ENCODE measurements at regions not wholly inside any gene's neighbourhood (a gene's known extent, or its start where the extent isn't known, plus 50 kb on each side); places are given as distances from the start of the nearest gene placed in this dataset.

GRCh38 chrX:7771788-7772438, 71.1 kb upstream of the VCX start:
- Mint-ChIP-seq H3K4me1 (peaks cover 15% of the 10 kb centered on the region), H3K4me3 (no peak overlapping the region), H3K27ac (peak overlapping the region in 1 of 3 experiments; percentile 58), H3K9me3 (peaks cover 2% of the 10 kb centered on the region), H3K36me3 (ENCODE audit: low read depth) (no peaks in the 10 kb centered on the region), H3K27me3 (ENCODE audit: low read depth) (no peaks in the 10 kb centered on the region)
- TF ChIP-seq, protein P1, sequence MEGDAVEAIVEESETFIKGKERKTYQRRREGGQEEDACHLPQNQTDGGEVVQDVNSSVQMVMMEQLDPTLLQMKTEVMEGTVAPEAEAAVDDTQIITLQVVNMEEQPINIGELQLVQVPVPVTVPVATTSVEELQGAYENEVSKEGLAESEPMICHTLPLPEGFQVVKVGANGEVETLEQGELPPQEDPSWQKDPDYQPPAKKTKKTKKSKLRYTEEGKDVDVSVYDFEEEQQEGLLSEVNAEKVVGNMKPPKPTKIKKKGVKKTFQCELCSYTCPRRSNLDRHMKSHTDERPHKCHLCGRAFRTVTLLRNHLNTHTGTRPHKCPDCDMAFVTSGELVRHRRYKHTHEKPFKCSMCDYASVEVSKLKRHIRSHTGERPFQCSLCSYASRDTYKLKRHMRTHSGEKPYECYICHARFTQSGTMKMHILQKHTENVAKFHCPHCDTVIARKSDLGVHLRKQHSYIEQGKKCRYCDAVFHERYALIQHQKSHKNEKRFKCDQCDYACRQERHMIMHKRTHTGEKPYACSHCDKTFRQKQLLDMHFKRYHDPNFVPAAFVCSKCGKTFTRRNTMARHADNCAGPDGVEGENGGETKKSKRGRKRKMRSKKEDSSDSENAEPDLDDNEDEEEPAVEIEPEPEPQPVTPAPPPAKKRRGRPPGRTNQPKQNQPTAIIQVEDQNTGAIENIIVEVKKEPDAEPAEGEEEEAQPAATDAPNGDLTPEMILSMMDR (IDR thresholded peaks at IDR 0.05; ENCODE audit: unreplicated experiment in 3 of 3) = no peak

DNA sequence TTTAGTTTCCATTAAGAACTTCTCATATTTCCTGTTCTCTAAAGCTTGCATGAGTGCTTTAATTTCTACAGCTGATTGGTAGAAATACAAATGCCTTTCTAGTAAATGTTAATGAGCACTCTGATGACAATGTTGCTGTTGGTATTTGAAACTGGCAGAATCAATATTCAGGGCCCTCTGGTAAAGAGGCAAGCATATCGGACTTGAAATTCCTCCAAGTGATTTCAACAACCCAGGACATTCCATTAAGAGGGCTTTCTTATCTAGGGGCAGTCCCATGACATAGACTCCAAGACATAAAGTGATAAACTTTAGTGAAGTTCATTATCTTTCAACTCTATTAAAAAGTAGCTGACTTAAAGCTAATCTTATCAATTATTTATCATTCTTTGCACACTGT, 83.1 kb upstream of the VCX start:
- Mint-ChIP-seq H3K27ac (no peak overlapping the region), H3K27me3 (ENCODE audit: low read depth) (no peaks in the 10 kb centered on the region), H3K36me3 (ENCODE audit: low read depth) (no peaks in the 10 kb centered on the region), H3K4me3 (no peak overlapping the region), H3K4me1 (peaks cover 4% of the 10 kb centered on the region), H3K9me3 (no peaks in the 10 kb centered on the region)
- TF ChIP-seq, protein P1 (IDR thresholded peaks at IDR 0.05; ENCODE audit: unreplicated experiment in 3 of 3) = no peak

GRCh38 chrX:7746856-7747255, 96.1 kb upstream of the VCX start:
- no peak overlapping the region for H3K4me3 Mint-ChIP-seq
- no peak overlapping the region for H3K27ac Mint-ChIP-seq
- H3K9me3 Mint-ChIP-seq = no peaks in the 10 kb centered on the region
- H3K4me1 Mint-ChIP-seq = no peaks in the 10 kb centered on the region
- no peaks in the 10 kb centered on the region for H3K36me3 Mint-ChIP-seq (ENCODE audit: low read depth)
- TF ChIP-seq, protein P1 (IDR thresholded peaks at IDR 0.05; ENCODE audit: unreplicated experiment in 3 of 3) = no peak
- H3K27me3 Mint-ChIP-seq (ENCODE audit: low read depth) = no peaks in the 10 kb centered on the region

DNA sequence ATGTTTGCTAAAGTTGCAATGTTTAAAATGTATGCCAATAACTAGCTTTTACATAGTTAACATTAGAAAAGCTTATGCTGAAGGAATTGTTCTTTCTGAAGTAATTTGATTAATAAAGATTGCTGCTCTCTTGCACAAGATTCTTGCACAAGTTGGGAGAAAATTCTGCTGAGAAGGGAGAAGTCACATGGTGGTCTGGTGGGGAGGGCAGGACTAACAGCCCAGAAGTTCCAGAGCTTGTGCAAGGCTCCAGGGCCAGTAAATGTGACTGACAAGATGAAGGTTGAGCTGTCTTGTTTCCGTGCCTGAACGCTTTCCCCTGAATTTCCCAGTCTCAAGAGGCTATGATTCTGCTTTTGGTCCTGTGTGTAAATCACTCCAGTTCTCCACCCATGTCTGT, 112.9 kb upstream of the VCX start:
- H3K4me1 Mint-ChIP-seq = no peaks in the 10 kb centered on the region
- TF ChIP-seq, protein P1 (IDR thresholded peaks at IDR 0.05; ENCODE audit: unreplicated experiment in 3 of 3) = no peak
- H3K36me3 Mint-ChIP-seq (ENCODE audit: low read depth) = no peaks in the 10 kb centered on the region
- H3K27ac Mint-ChIP-seq = no peak overlapping the region
- H3K27me3 Mint-ChIP-seq (ENCODE audit: low read depth) = peaks cover 3% of the 10 kb centered on the region
- no peak overlapping the region for H3K4me3 Mint-ChIP-seq
- no peaks in the 10 kb centered on the region for H3K9me3 Mint-ChIP-seq

- no peaks in the 10 kb centered on the region for H3K27me3 Mint-ChIP-seq (ENCODE audit: low read depth)
- no peaks in the 10 kb centered on the region for H3K36me3 Mint-ChIP-seq (ENCODE audit: low read depth)
- TF ChIP-seq, protein P1 (IDR thresholded peaks at IDR 0.05; ENCODE audit: unreplicated experiment in 3 of 3) = no peak
- no peaks in the 10 kb centered on the region for H3K9me3 Mint-ChIP-seq
- H3K27ac Mint-ChIP-seq = no peak overlapping the region
- no peak overlapping the region for H3K4me3 Mint-ChIP-seq
- no peaks in the 10 kb centered on the region for H3K4me1 Mint-ChIP-seq
These were observed 122.5 kb upstream of the VCX start for GRCh38 chrX:7720519-7720918.

GRCh38 chrX:7714351-7714750, 128.6 kb upstream of the VCX start:
- Mint-ChIP-seq H3K4me1 (no peaks in the 10 kb centered on the region), H3K9me3 (no peaks in the 10 kb centered on the region), H3K27me3 (ENCODE audit: low read depth) (peaks cover 3% of the 10 kb centered on the region), H3K4me3 (no peak overlapping the region), H3K27ac (no peak overlapping the region), H3K36me3 (ENCODE audit: low read depth) (no peaks in the 10 kb centered on the region)
- TF ChIP-seq, protein P1 (IDR thresholded peaks at IDR 0.05; ENCODE audit: unreplicated experiment in 3 of 3) = no peak

Data from nephron (organoid).